22Rv1 (cell line): ENCODE measurements at regions not wholly inside any gene's neighbourhood (a gene's known extent, or its start where the extent isn't known, plus 50 kb on each side); places are given as distances from the start of the nearest gene placed in this dataset.
"Not testable (repeated sequence)": the region's sequence is repeated elsewhere in the genome, so short reads cannot be mapped to it uniquely, and the experiment has no call there.

Experiments
- H3K27ac ChIP-seq: fragments of 450-650 bp; 2 replicates; pipeline ENCODE4 v1.5.1; 2017
- CTCF ChIP-seq: fragments of 450-650 bp; IDR thresholded peaks from 2 replicates; pipeline ENCODE4 v1.5.1; 2017; ENCODE audit warnings: mild to moderate bottlenecking
- ZFX ChIP-seq: fragments of 450-650 bp; IDR thresholded peaks from 2 replicates; pipeline ENCODE4 v1.6.1; 2017; ENCODE audit warnings: antibody characterized with exemption, borderline replicate concordance

- H3K27ac ChIP-seq: not testable (repeated sequence)
These were observed 64.5 kb downstream of the SLC30A10 start for GRCh38 chr1:219863816-219864215.

- no peak overlapping the region for H3K27ac ChIP-seq
- TF ChIP-seq ZFX (no peak), CTCF (no peak)
These were observed 66.0 kb downstream of the SLC30A10 start for GRCh38 chr1:219862366-219862765.

GRCh38 chr1:219858980-219859379, 69.4 kb downstream of the SLC30A10 start:
- TF ChIP-seq ZFX: no peak
- no peak for TF ChIP-seq CTCF
- H3K27ac ChIP-seq: no peak overlapping the region

GRCh38 chr1:219847215-219847855, 81.0 kb downstream of the SLC30A10 start:
- no peak overlapping the region for H3K27ac ChIP-seq
- TF ChIP-seq CTCF (no peak), ZFX (no peak)

- H3K27ac ChIP-seq: not testable (repeated sequence)
- peak; percentile 37 for TF ChIP-seq CTCF
These were observed 88.8 kb downstream of the SLC30A10 start for GRCh38 chr1:219839595-219839994.

- H3K27ac ChIP-seq: no peak overlapping the region
- peak; percentile 66 for TF ChIP-seq CTCF
- TF ChIP-seq ZFX: no peak
These were observed 90.4 kb downstream of the SLC30A10 start for GRCh38 chr1:219837994-219838294.

GRCh38 chr1:219837274-219837993, 90.9 kb downstream of the SLC30A10 start:
- no peak overlapping the region for H3K27ac ChIP-seq
- TF ChIP-seq ZFX (no peak), CTCF (peak; percentile 91)

- no peak overlapping the region for H3K27ac ChIP-seq
- no peak for TF ChIP-seq ZFX
- no peak for TF ChIP-seq CTCF
These were observed 93.9 kb downstream of the SLC30A10 start for GRCh38 chr1:219834314-219834917.
